H1 (cell line): ENCODE measurements at regions not wholly inside any gene's neighbourhood (a gene's known extent, or its start where the extent isn't known, plus 50 kb on each side); places are given as distances from the start of the nearest gene placed in this dataset.

Experiments used
- CTCF ChIA-PET: fragments of 300-600 bp; sonication (Branson Sonifier 250); formaldehyde crosslinking; loops from one replicate; lab custom pipeline; 2021; ENCODE audit not compliant: partially characterized antibody; lab: Charles Lee
- POLR2A ChIA-PET: fragments of 300-600 bp; sonication (Branson Sonifier 250); formaldehyde crosslinking; loops from one replicate; lab custom pipeline; 2021; ENCODE audit warnings: inconsistent platforms; ENCODE audit not compliant: partially characterized antibody; lab: Charles Lee
- DNase-seq, 2 experiments: peaks; one replicate each; pipeline versions ENCODE4 v3.0.0 to v3.0.0-alpha.2; 2010 to 2022; ENCODE audit warnings: low spot score in 2 of 2, low read depth in 1 of 2, mixed read lengths in 1 of 2
- FAIRE-seq: peaks from 2 replicates; lab custom pipeline; 2011; peaks lifted over from hg19 to GRCh38; lab: Jason Lieb, UNC
- H2AFZ ChIP-seq: 2 replicates; pipeline ENCODE4 v1.8.1; 2012; ENCODE audit warnings: low read length, inconsistent platforms
- H2AK5ac ChIP-seq: 2 replicates; pipeline ENCODE4 v1.6.1; 2013; ENCODE audit warnings: low read depth, low read length
- H2BK120ac ChIP-seq: replicated peaks from 2 replicates; pipeline ENCODE3; 2013; ENCODE audit warnings: low read depth, low read length, inconsistent platforms
- H2BK12ac ChIP-seq: 2 replicates; pipeline ENCODE4 v1.6.1; 2013; ENCODE audit warnings: low read depth, low read length
- H2BK15ac ChIP-seq: 2 replicates; pipeline ENCODE4 v1.6.1; 2013; ENCODE audit warnings: low read length
- H2BK20ac ChIP-seq: 2 replicates; pipeline ENCODE4 v1.6.1; 2013; ENCODE audit warnings: low read length
- H2BK5ac ChIP-seq: 2 replicates; pipeline ENCODE4 v1.6.1; 2013; ENCODE audit warnings: low read depth, low read length
- H3K14ac ChIP-seq: 2 replicates; pipeline ENCODE4 v1.6.1; 2013; ENCODE audit warnings: inconsistent platforms; ENCODE audit not compliant: insufficient read length
- H3K18ac ChIP-seq: 2 replicates; pipeline ENCODE4 v1.6.1; 2013; ENCODE audit warnings: low read length; ENCODE audit errors: extremely low read depth
- H3K23ac ChIP-seq: 2 replicates; pipeline ENCODE4 v1.6.1; 2013; ENCODE audit warnings: inconsistent platforms; ENCODE audit not compliant: insufficient read length
- H3K23me2 ChIP-seq: 2 replicates; pipeline ENCODE4 v1.6.1; 2013; ENCODE audit warnings: low read depth, low read length
- H3K27ac ChIP-seq: 2 replicates; pipeline ENCODE4 v1.6.1; 2011; ENCODE audit warnings: low read depth, low read length, inconsistent platforms
- H3K27me3 ChIP-seq, 4 experiments: replicated peaks in 1 of 4; 1 replicate in 1 of 4; 2 replicates in 3 of 4; pipeline versions ENCODE4 v1.6.1 to v1.8.1; 2011 to 2013; ENCODE audit warnings: low read length in 3 of 4, mild to moderate bottlenecking in 3 of 4, inconsistent platforms in 2 of 4, mixed read lengths in 2 of 4, moderate library complexity in 1 of 4; ENCODE audit not compliant: control insufficient read depth in 3 of 4, insufficient read depth in 3 of 4; ENCODE audit errors: extremely low read depth in 1 of 4
- H3K36me3 ChIP-seq, 4 experiments: 2 replicates each; pipeline versions ENCODE4 v1.6.1 to v1.8.1; 2011 to 2013; ENCODE audit warnings: mild to moderate bottlenecking in 4 of 4, low read length in 3 of 4, moderate library complexity in 2 of 4, control low read depth in 1 of 4, inconsistent platforms in 1 of 4; ENCODE audit not compliant: insufficient read depth in 4 of 4, control insufficient read depth in 2 of 4
- H3K4ac ChIP-seq: replicated peaks from 2 replicates; pipeline ENCODE3; 2013; ENCODE audit warnings: low read length, low read depth, mixed read lengths, inconsistent platforms; ENCODE audit not compliant: insufficient read length
- H3K4me1 ChIP-seq, 4 experiments: replicated peaks in 1 of 4; 1 replicate in 1 of 4; 2 replicates in 3 of 4; pipeline versions ENCODE4 v1.6.1 to v1.8.1; 2011 to 2013; ENCODE audit warnings: low read length in 3 of 4, inconsistent platforms in 2 of 4, mixed read lengths in 1 of 4; ENCODE audit not compliant: insufficient read depth in 4 of 4, control insufficient read depth in 3 of 4
- H3K4me2 ChIP-seq, 2 experiments: 2 replicates each; pipeline versions ENCODE4 v1.6.1 to v1.8.1; 2011 to 2013; ENCODE audit warnings: low read depth in 2 of 2, low read length in 2 of 2, control low read depth in 1 of 2, inconsistent platforms in 1 of 2, mild to moderate bottlenecking in 1 of 2; ENCODE audit not compliant: insufficient read depth in 1 of 2
- H3K4me3 ChIP-seq, 4 experiments: fragments of 200-600, 300-600 bp in 1 of 4; sonication (generic), shearing (Covaris generic), sonication (Bioruptor Twin) in 1 of 4; 2 replicates each; pipeline versions ENCODE4 v1.5.1 to v1.8.1; 2011 to 2016; ENCODE audit warnings: low read length in 4 of 4, low read depth in 3 of 4, control low read depth in 2 of 4, inconsistent platforms in 2 of 4, mild to moderate bottlenecking in 2 of 4, mixed read lengths in 1 of 4, moderate library complexity in 1 of 4; ENCODE audit not compliant: insufficient read depth in 2 of 4; ENCODE audit errors: extremely low read depth in 1 of 4
- H3K56ac ChIP-seq: replicated peaks from 2 replicates; pipeline ENCODE3; 2013; ENCODE audit warnings: low read depth, mild to moderate bottlenecking, mixed read lengths, low read length, inconsistent platforms; ENCODE audit not compliant: insufficient read length
- H3K79me1 ChIP-seq: 2 replicates; pipeline ENCODE4 v1.6.1; 2013; ENCODE audit warnings: low read depth, low read length, control low read depth
- H3K79me2 ChIP-seq, 2 experiments: 2 replicates each; pipeline versions ENCODE4 v1.6.1 to v1.8.1; 2012 to 2013; ENCODE audit warnings: low read length in 2 of 2, mild to moderate bottlenecking in 2 of 2, inconsistent platforms in 1 of 2; ENCODE audit not compliant: insufficient read depth in 2 of 2, control insufficient read depth in 1 of 2
- H3K9ac ChIP-seq, 4 experiments: replicated peaks in 1 of 4; 1 replicate in 1 of 4; 2 replicates in 3 of 4; pipeline versions ENCODE4 v1.6.1 to v1.8.1; 2011 to 2013; ENCODE audit warnings: low read depth in 3 of 4, low read length in 3 of 4, control low read depth in 2 of 4, mild to moderate bottlenecking in 2 of 4, moderate library complexity in 2 of 4, inconsistent platforms in 1 of 4; ENCODE audit errors: extremely low read depth in 1 of 4
- H3K9me3 ChIP-seq, 2 experiments: 2 replicates each; pipeline versions ENCODE4 v1.6.1 to v1.8.1; 2012 to 2013; ENCODE audit warnings: mild to moderate bottlenecking in 2 of 2, moderate library complexity in 2 of 2, control low read depth in 1 of 2, inconsistent platforms in 1 of 2, low read depth in 1 of 2, low read length in 1 of 2, mixed read lengths in 1 of 2; ENCODE audit not compliant: insufficient read depth in 2 of 2
- H4K20me1 ChIP-seq, 2 experiments: replicated peaks in 1 of 2; 2 replicates each; pipeline versions ENCODE3 to v1.8.1; 2011 to 2013; ENCODE audit warnings: inconsistent platforms in 2 of 2, low read length in 2 of 2, mild to moderate bottlenecking in 1 of 2; ENCODE audit not compliant: insufficient read depth in 2 of 2, control insufficient read depth in 1 of 2
- H4K5ac ChIP-seq: 2 replicates; pipeline ENCODE4 v1.6.1; 2013; ENCODE audit warnings: low read length, low read depth, mixed read lengths, inconsistent platforms; ENCODE audit not compliant: insufficient read length
- H4K8ac ChIP-seq: 2 replicates; pipeline ENCODE4 v1.8.0; 2013; ENCODE audit warnings: mild to moderate bottlenecking, moderate library complexity, low read length, inconsistent platforms; ENCODE audit not compliant: insufficient read depth; ENCODE audit errors: extremely low read depth
- H4K91ac ChIP-seq: replicated peaks from 2 replicates; pipeline ENCODE3; 2013; ENCODE audit warnings: low read length, mixed read lengths, inconsistent platforms; ENCODE audit not compliant: insufficient read length
- BACH1 ChIP-seq: IDR thresholded peaks from 2 replicates; pipeline ENCODE4 v1.6.1; 2012; ENCODE audit warnings: low read length, improper control_type of control experiment
- BCL11A ChIP-seq, 2 experiments: IDR thresholded peaks; one replicate each; pipeline ENCODE4 v1.6.1; 2011; ENCODE audit warnings: low read depth in 2 of 2, low read length in 2 of 2, mild to moderate bottlenecking in 2 of 2
- CBX8 ChIP-seq: fragments of 300-800, 300-1000 bp; sonication (generic); IDR thresholded peaks from 2 replicates; pipeline ENCODE4 v1.7.1; 2016; ENCODE audit warnings: low read depth, low read length, borderline replicate concordance
- CTBP2 ChIP-seq: IDR thresholded peaks from 2 replicates; pipeline ENCODE4 v1.7.0; 2011; ENCODE audit warnings: borderline replicate concordance, mild to moderate bottlenecking, moderate library complexity, mixed read lengths, low read length; ENCODE audit not compliant: insufficient read depth, insufficient read length
- NANOG ChIP-seq: IDR thresholded peaks from 2 replicates; pipeline ENCODE4 v1.6.1; 2011; ENCODE audit warnings: low read length, low read depth, mild to moderate bottlenecking, inconsistent platforms; ENCODE audit not compliant: insufficient read depth, poor library complexity, severe bottlenecking
- NRF1 ChIP-seq: IDR thresholded peaks from 2 replicates; pipeline ENCODE4 v1.6.1; 2011; ENCODE audit warnings: mild to moderate bottlenecking, low read depth, low read length, improper control_type of control experiment
- POU5F1 ChIP-seq: IDR thresholded peaks from 2 replicates; pipeline ENCODE4 v1.6.1; 2011; ENCODE audit warnings: low read depth, mild to moderate bottlenecking, low read length, moderate library complexity
- TAF1 ChIP-seq: IDR thresholded peaks from 2 replicates; pipeline ENCODE4 v1.6.1; 2011; ENCODE audit warnings: mild to moderate bottlenecking, low read depth, low read length
- WGBS, 2 experiments: shearing (Covaris generic) in 1 of 2; methylation state at CpG; one replicate each; pipeline versions ENCODE4 v1.1.6 to v1.1.7; 2013 to 2015; ENCODE audit warnings: low lambda C conversion rate in 2 of 2, mixed read lengths in 2 of 2, inconsistent platforms in 1 of 2, low coverage in 1 of 2, missing lambda C conversion rate in 1 of 2; ENCODE audit not compliant: insufficient replicate concordance in 2 of 2, insufficient coverage in 1 of 2, insufficient read length in 1 of 2; ENCODE audit errors: extremely low coverage in 1 of 2, missing lambda C conversion rate in 1 of 2; 5-methylcytosine and 5-hydroxymethylcytosine counted together

DNA sequence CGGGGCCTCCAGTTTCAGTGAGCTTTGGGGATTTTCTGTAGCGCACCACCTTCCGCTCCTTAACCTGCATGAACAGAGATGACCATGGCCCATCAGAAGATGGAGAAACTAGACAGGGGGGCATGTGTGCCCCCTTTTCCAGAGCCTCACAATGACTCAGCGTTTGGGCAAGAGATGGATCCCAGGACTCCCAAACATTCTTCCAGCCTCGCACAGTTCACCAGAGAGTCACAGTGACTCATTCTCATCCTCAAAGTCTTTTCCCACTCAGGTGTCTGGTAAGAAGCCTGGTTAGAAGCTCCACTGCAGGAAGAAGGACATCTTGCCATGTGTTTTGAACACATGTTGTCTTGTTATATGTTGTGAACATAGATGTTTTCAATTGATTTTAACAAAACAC lies 76.2 kb upstream of the FRMD1 start:
- Histone ChIP-seq H4K91ac (no peak overlapping the region), H3K4ac (no peak overlapping the region), H3K9ac (no peak overlapping the region), H3K9me3 (no peaks in the 10 kb centered on the region), H3K27me3 (no peaks in the 10 kb centered on the region; a peak in 1 of 7 replicates), H2BK12ac (no peak overlapping the region), H3K23ac (no peak overlapping the region), H4K5ac (no peak overlapping the region), H3K79me1 (no peaks in the 10 kb centered on the region), H3K4me3 (no peak overlapping the region), H3K79me2 (no peaks in the 10 kb centered on the region), H3K23me2 (no peaks in the 10 kb centered on the region; the same call in 1 of the 2 replicates), H2BK120ac (no peak overlapping the region), H3K18ac (peak overlapping the region; percentile 19; the same call in 1 of the 2 replicates), H2AK5ac (no peak overlapping the region), H2BK5ac (no peak overlapping the region), H2AFZ (no peak overlapping the region), H3K14ac (no peak overlapping the region), H3K4me1 (peaks cover 4 to 12% (median 9%) of the 10 kb centered on the region in 4 experiments; a peak in 6 of 7 replicates), H3K36me3 (no peaks in the 10 kb centered on the region), H3K4me2 (no peak overlapping the region), H2BK20ac (no peak overlapping the region), H4K20me1 (no peaks in the 10 kb centered on the region), H4K8ac (no peak overlapping the region), H2BK15ac (no peak overlapping the region), H3K56ac (no peak overlapping the region), H3K27ac (no peak overlapping the region)
- CTCF ChIA-PET, result interaction anchor here (0.6 to 1.3 kb wide), 3 partner anchors 24 to 227 kb away, joined by 3 to 5 read pairs (median 3); partner anchors contain the start of gene DACT2
- TF ChIP-seq NANOG (no peak), CTBP2 (no peak), BACH1 (peak; percentile 36; the same call in 1 of the 2 replicates), TAF1 (no peak), NRF1 (no peak), BCL11A (IDR thresholded peaks at IDR 0.05; ENCODE audit: low read depth in 2 of 2, low read length in 2 of 2) (no peak), CBX8 (no peak), POU5F1 (no peak)
- POLR2A ChIA-PET, result no interaction called here
- FAIRE-seq (no peak), DNase-seq (no peak)
- 83% methylated on average over 5 of the region's 5 CpGs; no CpG with 5 or more reads in 1 of the 2 experiments for WGBS, 2 experiments
